Neuronal stem cell (in vitro differentiated cells): ENCODE measurements at regions not wholly inside any gene's neighbourhood (a gene's known extent, or its start where the extent isn't known, plus 50 kb on each side); places are given as distances from the start of the nearest gene placed in this dataset.

ENCODE experiments used
- DNase-seq: peaks from one replicate; pipeline ENCODE4 v3.0.0-alpha.2; 2013; ENCODE audit warnings: low spot score
- H2AFZ ChIP-seq: one replicate; pipeline ENCODE4 v1.6.1; 2013; ENCODE audit warnings: mild to moderate bottlenecking, low read length, inconsistent platforms
- H2AK5ac ChIP-seq: 2 replicates; pipeline ENCODE4 v1.6.1; 2013; ENCODE audit warnings: low read depth, mild to moderate bottlenecking, inconsistent platforms, low read length, moderate library complexity, mixed read lengths
- H2BK120ac ChIP-seq: 2 replicates; pipeline ENCODE4 v1.6.1; 2013; ENCODE audit warnings: low read depth, mild to moderate bottlenecking, inconsistent platforms, low read length, moderate library complexity, mixed read lengths
- H2BK12ac ChIP-seq: one replicate; pipeline ENCODE4 v1.6.1; 2013; ENCODE audit warnings: low read length, inconsistent platforms
- H2BK15ac ChIP-seq: 2 replicates; pipeline ENCODE4 v1.6.1; 2013; ENCODE audit warnings: mild to moderate bottlenecking, low read length, inconsistent platforms, mixed read lengths
- H2BK5ac ChIP-seq: one replicate; pipeline ENCODE4 v1.6.1; 2013; ENCODE audit warnings: inconsistent platforms, mild to moderate bottlenecking, low read length, moderate library complexity
- H3K14ac ChIP-seq: one replicate; pipeline ENCODE4 v1.6.1; 2013; ENCODE audit warnings: low read length, inconsistent platforms
- H3K18ac ChIP-seq: 2 replicates; pipeline ENCODE4 v1.6.1; 2013; ENCODE audit warnings: low read length, inconsistent platforms
- H3K23ac ChIP-seq: 2 replicates; pipeline ENCODE4 v1.6.1; 2013; ENCODE audit warnings: low read depth, mild to moderate bottlenecking, mixed read lengths, low read length, inconsistent platforms; ENCODE audit not compliant: poor library complexity
- H3K27ac ChIP-seq: replicated peaks from 3 replicates; pipeline ENCODE4 v1.5.1; 2013; ENCODE audit warnings: low read length, inconsistent platforms
- H3K27me3 ChIP-seq, 3 experiments: 2 replicates each; pipeline ENCODE4 v1.6.1; 2013; ENCODE audit warnings: low read length in 3 of 3, mild to moderate bottlenecking in 2 of 3, inconsistent platforms in 1 of 3, low read depth in 1 of 3, mixed read lengths in 1 of 3, moderate library complexity in 1 of 3; ENCODE audit not compliant: control insufficient read depth in 3 of 3, insufficient read depth in 3 of 3
- H3K36me3 ChIP-seq, 2 donors: replicated peaks in 1 of 2; 2 replicates each; pipeline ENCODE4 v1.6.1; 2013; ENCODE audit warnings: low read length in 2 of 2; ENCODE audit not compliant: control insufficient read depth in 2 of 2, insufficient read depth in 2 of 2
- H3K4ac ChIP-seq: 2 replicates; pipeline ENCODE4 v1.6.1; 2013; ENCODE audit warnings: inconsistent platforms, mild to moderate bottlenecking, low read length, moderate library complexity
- H3K4me1 ChIP-seq, 2 donors: 1 replicate in 1 of 2; 2 replicates in 1 of 2; pipeline ENCODE4 v1.6.1; 2013; ENCODE audit warnings: low read length in 2 of 2, low read depth in 1 of 2; ENCODE audit not compliant: control insufficient read depth in 2 of 2, insufficient read depth in 1 of 2
- H3K4me2 ChIP-seq: one replicate; pipeline ENCODE4 v1.6.1; 2013; ENCODE audit warnings: mild to moderate bottlenecking, low read length, inconsistent platforms; ENCODE audit not compliant: insufficient read depth, poor library complexity, severe bottlenecking
- H3K4me3 ChIP-seq, 2 donors: 2 replicates each; pipeline ENCODE4 v1.5.1; 2013; ENCODE audit warnings: low read length in 2 of 2, mild to moderate bottlenecking in 2 of 2, inconsistent platforms in 1 of 2, moderate library complexity in 1 of 2
- H3K79me1 ChIP-seq: one replicate; pipeline ENCODE4 v1.6.1; 2013; ENCODE audit warnings: low read depth, mild to moderate bottlenecking, inconsistent platforms, low read length, moderate library complexity
- H3K9ac ChIP-seq: one replicate; pipeline ENCODE4 v1.6.1; 2013; ENCODE audit warnings: mild to moderate bottlenecking, low read depth, low read length, inconsistent platforms; ENCODE audit not compliant: poor library complexity
- H3K9me3 ChIP-seq, 2 donors: replicated peaks in 1 of 2; 2 replicates each; pipeline versions ENCODE3 to v1.6.1; 2013; ENCODE audit warnings: low read length in 2 of 2, mild to moderate bottlenecking in 2 of 2, inconsistent platforms in 1 of 2, low read depth in 1 of 2, mixed read lengths in 1 of 2, moderate library complexity in 1 of 2; ENCODE audit not compliant: control insufficient read depth in 2 of 2, insufficient read depth in 1 of 2
- H4K8ac ChIP-seq: one replicate; pipeline ENCODE4 v1.6.1; 2013; ENCODE audit warnings: low read depth, mild to moderate bottlenecking, inconsistent platforms, low read length, moderate library complexity
- H4K91ac ChIP-seq: one replicate; pipeline ENCODE4 v1.6.1; 2013; ENCODE audit warnings: low read length, low read depth, mild to moderate bottlenecking, inconsistent platforms; ENCODE audit not compliant: poor library complexity
- WGBS, 2 donors: extraction: QIAGEN DNeasy Blood & Tissue Kit; methylation state at CpG; one replicate each; pipeline ENCODE4 v1.1.7; 2013; ENCODE audit warnings: missing lambda C conversion rate in 2 of 2, mixed read lengths in 1 of 2; ENCODE audit not compliant: insufficient read length in 2 of 2, insufficient replicate concordance in 1 of 2; ENCODE audit errors: extremely low coverage in 2 of 2; 5-methylcytosine and 5-hydroxymethylcytosine counted together

GRCh38 chr10:80786322-80786721 is 248.6 kb downstream of the SH2D4B start:
- H3K4me3 ChIP-seq: no peak overlapping the region
- H2BK12ac ChIP-seq: no peak overlapping the region
- H2BK15ac ChIP-seq: no peak overlapping the region
- no peaks in the 10 kb centered on the region for H3K4me1 ChIP-seq
- no CpG with 5 or more reads among the region's 1 CpG for WGBS, 2 donors
- no peak overlapping the region for H3K14ac ChIP-seq
- no peak overlapping the region for H3K27ac ChIP-seq
- H4K91ac ChIP-seq: no peak overlapping the region
- no peak overlapping the region for H3K23ac ChIP-seq
- DNase-seq: no peak
- H3K27me3 ChIP-seq: no peaks in the 10 kb centered on the region
- no peaks in the 10 kb centered on the region for H3K36me3 ChIP-seq
- no peak overlapping the region for H3K9ac ChIP-seq
- no peak overlapping the region for H2BK5ac ChIP-seq
- H2BK120ac ChIP-seq: no peak overlapping the region
- H3K79me1 ChIP-seq: no peaks in the 10 kb centered on the region
- no peak overlapping the region for H3K18ac ChIP-seq
- no peak overlapping the region for H2AK5ac ChIP-seq
- no peaks in the 10 kb centered on the region for H3K9me3 ChIP-seq
- H2AFZ ChIP-seq: no peak overlapping the region
- no peak overlapping the region for H3K4ac ChIP-seq
- H3K4me2 ChIP-seq: no peak overlapping the region
- H4K8ac ChIP-seq: no peak overlapping the region

- Histone ChIP-seq H3K23ac (no peak overlapping the region), H3K36me3 (no peaks in the 10 kb centered on the region), H4K91ac (no peak overlapping the region), H3K4me2 (no peak overlapping the region), H3K9me3 (no peaks in the 10 kb centered on the region), H3K14ac (no peak overlapping the region), H3K4me1 (no peaks in the 10 kb centered on the region), H3K27me3 (no peaks in the 10 kb centered on the region), H3K9ac (no peak overlapping the region), H3K79me1 (no peaks in the 10 kb centered on the region), H2BK12ac (no peak overlapping the region), H2AFZ (no peak overlapping the region), H2AK5ac (no peak overlapping the region), H2BK120ac (no peak overlapping the region), H2BK5ac (no peak overlapping the region), H3K18ac (no peak overlapping the region), H3K4me3 (no peak overlapping the region), H4K8ac (no peak overlapping the region), H3K27ac (no peak overlapping the region), H3K4ac (no peak overlapping the region), H2BK15ac (no peak overlapping the region)
- no peak for DNase-seq
- no CpG with 5 or more reads among the region's 3 CpGs for WGBS, 2 donors
These were observed 250.2 kb downstream of the SH2D4B start for GRCh38 chr10:80787952-80788351.

- no peak overlapping the region for H3K4me2 ChIP-seq
- H4K8ac ChIP-seq: no peak overlapping the region
- no peaks in the 10 kb centered on the region for H3K9me3 ChIP-seq
- H3K4me3 ChIP-seq: no peak overlapping the region
- no peak overlapping the region for H2AK5ac ChIP-seq
- no peak overlapping the region for H3K9ac ChIP-seq
- no peak overlapping the region for H2BK120ac ChIP-seq
- no CpG with 5 or more reads among the region's 3 CpGs for WGBS, 2 donors
- no peak overlapping the region for H3K23ac ChIP-seq
- H4K91ac ChIP-seq: no peak overlapping the region
- H3K79me1 ChIP-seq: no peaks in the 10 kb centered on the region
- H3K18ac ChIP-seq: no peak overlapping the region
- no peaks in the 10 kb centered on the region for H3K36me3 ChIP-seq
- no peak overlapping the region for H2BK12ac ChIP-seq
- no peak overlapping the region for H2AFZ ChIP-seq
- H3K27me3 ChIP-seq: no peaks in the 10 kb centered on the region
- no peak overlapping the region for H3K27ac ChIP-seq
- H3K4me1 ChIP-seq: no peaks in the 10 kb centered on the region
- H2BK15ac ChIP-seq: no peak overlapping the region
- no peak for DNase-seq
- no peak overlapping the region for H3K14ac ChIP-seq
- H3K4ac ChIP-seq: no peak overlapping the region
- no peak overlapping the region for H2BK5ac ChIP-seq
These were observed 257.3 kb downstream of the SH2D4B start for GRCh38 chr10:80794994-80795393.

DNA sequence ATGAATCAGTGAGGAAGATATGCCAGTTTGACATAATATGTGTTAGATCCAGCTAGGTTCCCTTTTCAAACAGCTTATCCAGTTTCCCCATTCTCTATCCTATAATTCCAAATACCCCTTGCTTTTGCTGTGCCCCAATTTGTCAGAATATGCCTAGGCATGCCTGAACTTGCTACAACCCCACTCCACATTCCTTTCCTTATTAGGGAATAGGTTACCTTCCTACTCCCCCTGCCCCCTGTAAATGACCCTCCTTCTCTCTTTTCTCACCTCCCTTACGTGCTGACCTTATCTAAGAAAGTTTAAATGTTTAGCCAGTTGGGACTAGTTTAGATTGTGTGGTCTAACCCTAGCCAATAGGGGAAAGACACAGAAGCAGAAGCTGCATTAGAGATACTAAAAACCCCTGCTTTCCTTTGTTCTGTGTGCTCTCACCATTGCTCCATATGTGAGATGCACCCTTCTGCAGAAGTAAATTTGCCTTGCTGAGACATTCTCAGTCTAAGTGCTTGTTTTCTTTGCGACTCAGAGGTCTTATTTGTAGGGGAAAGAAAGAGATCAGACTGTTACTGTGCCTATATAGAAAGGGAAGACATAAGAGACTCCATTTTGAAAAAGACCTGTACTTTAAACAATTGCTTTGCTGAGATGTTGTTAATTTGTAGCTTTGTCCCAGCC is 267.8 kb downstream of the SH2D4B start:
- no peaks in the 10 kb centered on the region for H3K79me1 ChIP-seq
- H3K14ac ChIP-seq: no peak overlapping the region
- H4K8ac ChIP-seq: no peak overlapping the region
- H3K9me3 ChIP-seq: no peaks in the 10 kb centered on the region
- H2BK15ac ChIP-seq: no peak overlapping the region
- no peak overlapping the region for H3K9ac ChIP-seq
- H2BK5ac ChIP-seq: no peak overlapping the region
- H3K23ac ChIP-seq: no peak overlapping the region
- DNase-seq: no peak
- no peak overlapping the region for H3K4me3 ChIP-seq
- no peak overlapping the region for H2AFZ ChIP-seq
- H2BK12ac ChIP-seq: no peak overlapping the region
- no peak overlapping the region for H3K4ac ChIP-seq
- H3K4me1 ChIP-seq: no peaks in the 10 kb centered on the region
- H2BK120ac ChIP-seq: no peak overlapping the region
- H4K91ac ChIP-seq: no peak overlapping the region
- H3K36me3 ChIP-seq: no peaks in the 10 kb centered on the region
- H3K4me2 ChIP-seq: no peak overlapping the region
- H2AK5ac ChIP-seq: no peak overlapping the region
- no peak overlapping the region for H3K18ac ChIP-seq
- no CpG with 5 or more reads among the region's 2 CpGs for WGBS, 2 donors
- H3K27ac ChIP-seq: no peak overlapping the region
- no peaks in the 10 kb centered on the region for H3K27me3 ChIP-seq
